Skin epidermis (tissue), 12 donors: ENCODE measurements at regions not wholly inside any gene's neighbourhood (a gene's known extent, or its start where the extent isn't known, plus 50 kb on each side); places are given as distances from the start of the nearest gene placed in this dataset.

Experiments
- H3K27ac ChIP-seq, 21 experiments: fragments of 200-600 bp; sonication (generic) in 11 of 21; one replicate each; pipeline ENCODE4 v1.5.0; 2020; ENCODE audit warnings: mild to moderate bottlenecking in 3 of 21, inconsistent platforms in 2 of 21, moderate library complexity in 2 of 21
- H3K4me3 ChIP-seq, 7 experiments: fragments of 200-600 bp; sonication (generic) in 2 of 7; one replicate each; pipeline ENCODE4 v1.5.0; 2020; ENCODE audit warnings: inconsistent platforms in 2 of 7, mild to moderate bottlenecking in 2 of 7, moderate library complexity in 1 of 7

GRCh38 chr2:145875016-145875415, 1355.1 kb upstream of the ZEB2 start:
- Histone ChIP-seq H3K4me3 (no peak overlapping the region), H3K27ac (no peak overlapping the region)

GRCh38 chr2:145874466-145874865, 1354.5 kb upstream of the ZEB2 start:
- Histone ChIP-seq H3K27ac (no peak overlapping the region), H3K4me3 (no peak overlapping the region)

- Histone ChIP-seq H3K4me3 (no peak overlapping the region), H3K27ac (no peak overlapping the region)
Observed at GRCh38 chr2:145864501-145864900, 1344.6 kb upstream of the ZEB2 start.

- H3K27ac ChIP-seq, result no peak overlapping the region
- no peak overlapping the region for H3K4me3 ChIP-seq
Observed at GRCh38 chr2:145861940-145862339, 1342.0 kb upstream of the ZEB2 start.

GRCh38 chr2:145860083-145860482, 1340.2 kb upstream of the ZEB2 start:
- Histone ChIP-seq H3K4me3 (no peak overlapping the region), H3K27ac (no peak overlapping the region)

- H3K27ac ChIP-seq, result no peak overlapping the region
- no peak overlapping the region for H3K4me3 ChIP-seq
Observed at GRCh38 chr2:145855142-145855541, 1335.2 kb upstream of the ZEB2 start.

- H3K4me3 ChIP-seq, result no peak overlapping the region
- no peak overlapping the region for H3K27ac ChIP-seq
Observed at GRCh38 chr2:145854039-145854755, 1334.3 kb upstream of the ZEB2 start.

GRCh38 chr2:145851730-145852129, 1331.8 kb upstream of the ZEB2 start:
- H3K4me3 ChIP-seq, result no peak overlapping the region
- no peak overlapping the region for H3K27ac ChIP-seq

GRCh38 chr2:145849466-145849865, 1329.5 kb upstream of the ZEB2 start:
- no peak overlapping the region for H3K27ac ChIP-seq
- H3K4me3 ChIP-seq, result no peak overlapping the region

GRCh38 chr2:145846982-145847381, 1327.1 kb upstream of the ZEB2 start:
- Histone ChIP-seq H3K27ac (no peak overlapping the region), H3K4me3 (no peak overlapping the region)

- no peak overlapping the region for H3K27ac ChIP-seq
- no peak overlapping the region for H3K4me3 ChIP-seq
Observed at GRCh38 chr2:145845923-145846322, 1326.0 kb upstream of the ZEB2 start.

- no peak overlapping the region for H3K4me3 ChIP-seq
Observed at GRCh38 chr2:145845207-145845894, 1325.4 kb upstream of the ZEB2 start.

GRCh38 chr2:145841973-145842372, 1322.1 kb upstream of the ZEB2 start:
- Histone ChIP-seq H3K4me3 (no peak overlapping the region), H3K27ac (no peak overlapping the region)

More at GRCh38 chr2:145845207-145845894, 1325.4 kb upstream of the ZEB2 start:
- H3K27ac ChIP-seq, result no peak overlapping the region

GRCh38 chr2:145836986-145837385, 1317.1 kb upstream of the ZEB2 start:
- Histone ChIP-seq H3K27ac (no peak overlapping the region), H3K4me3 (no peak overlapping the region)

- H3K27ac ChIP-seq, result no peak overlapping the region
- no peak overlapping the region for H3K4me3 ChIP-seq
Observed at GRCh38 chr2:145835665-145836064, 1315.7 kb upstream of the ZEB2 start.

- H3K4me3 ChIP-seq, result no peak overlapping the region
- H3K27ac ChIP-seq, result no peak overlapping the region
Observed at GRCh38 chr2:145832681-145833080, 1312.8 kb upstream of the ZEB2 start.

- H3K4me3 ChIP-seq, result no peak overlapping the region
- H3K27ac ChIP-seq, result no peak overlapping the region
Observed at GRCh38 chr2:145829931-145830330, 1310.0 kb upstream of the ZEB2 start.

GRCh38 chr2:145827235-145827634, 1307.3 kb upstream of the ZEB2 start:
- H3K4me3 ChIP-seq, result no peak overlapping the region
- no peak overlapping the region for H3K27ac ChIP-seq

- Histone ChIP-seq H3K27ac (no peak overlapping the region), H3K4me3 (no peak overlapping the region)
Observed at GRCh38 chr2:145824384-145824783, 1304.5 kb upstream of the ZEB2 start.

GRCh38 chr2:145822892-145823534, 1303.1 kb upstream of the ZEB2 start:
- H3K27ac ChIP-seq, result no peak overlapping the region

GRCh38 chr2:145820651-145821050, 1300.7 kb upstream of the ZEB2 start:
- H3K4me3 ChIP-seq, result no peak overlapping the region
- no peak overlapping the region for H3K27ac ChIP-seq

More at GRCh38 chr2:145822892-145823534, 1303.1 kb upstream of the ZEB2 start:
- no peak overlapping the region for H3K4me3 ChIP-seq
